Right ventricle myocardium inferior (tissue), 1 donor: ENCODE measurements at regions not wholly inside any gene's neighbourhood (a gene's known extent, or its start where the extent isn't known, plus 50 kb on each side); places are given as distances from the start of the nearest gene placed in this dataset.

Experiments used
- ATAC-seq: fragments of 200-7000 bp; cut with Tn5 transposase; one replicate; pipeline ENCODE4 v1.9.1; 2020; ENCODE audit warnings: mild to moderate bottlenecking, moderate library complexity
- DNase-seq: peaks from one replicate; pipeline ENCODE4 v3.0.0; 2021; ENCODE audit errors: missing footprints
- intact Hi-C: fragments of 100-400 bp; cut with DNase I; formaldehyde crosslinking; loops from one replicate; pipeline ENCODE4 v1.11.0; 2022
- donor health status: DM: no; HTN: yes; CAD: no; lungs with severe emphysema.

GRCh38 chr13:34863360-34864135 lies 78.5 kb upstream of the NBEA start:
- DNase-seq: no peak
- intact Hi-C loops: no loop called here
- ATAC-seq: no peak

GRCh38 chr13:34864671-34865070 lies 77.4 kb upstream of the NBEA start:
- intact Hi-C loops: no loop called here
- ATAC-seq: no peak

GRCh38 chr13:34867590-34867989 lies 74.5 kb upstream of the NBEA start:
- DNase-seq: no peak
- ATAC-seq: no peak
- intact Hi-C loops: no loop called here

More at GRCh38 chr13:34864671-34865070, 77.4 kb upstream of the NBEA start:
- no peak for DNase-seq

- intact Hi-C loops: no loop called here
- ATAC-seq: no peak
These were observed 73.3 kb upstream of the NBEA start for GRCh38 chr13:34868733-34869132.

GRCh38 chr13:34869696-34870095 lies 72.4 kb upstream of the NBEA start:
- no peak for ATAC-seq
- intact Hi-C loops: no loop called here
- DNase-seq: no peak

More at GRCh38 chr13:34868733-34869132, 73.3 kb upstream of the NBEA start:
- DNase-seq: no peak

GRCh38 chr13:34878329-34878728 lies 63.7 kb upstream of the NBEA start:
- intact Hi-C loops: no loop called here
- DNase-seq (no peak), ATAC-seq (no peak)

GRCh38 chr13:34879851-34880250 lies 62.2 kb upstream of the NBEA start:
- no peak for DNase-seq
- intact Hi-C loops: no loop called here
- no peak for ATAC-seq

GRCh38 chr13:34881494-34881893 lies 60.6 kb upstream of the NBEA start:
- ATAC-seq (no peak), DNase-seq (no peak)
- intact Hi-C loops: no loop called here

GRCh38 chr13:34883396-34883795 lies 58.7 kb upstream of the NBEA start:
- intact Hi-C loops: no loop called here
- no peak for DNase-seq
- ATAC-seq: no peak

- ATAC-seq (no peak), DNase-seq (no peak)
- intact Hi-C loops: no loop called here
These were observed 57.7 kb upstream of the NBEA start for GRCh38 chr13:34884366-34884765.

GRCh38 chr13:34886121-34886875 lies 55.8 kb upstream of the NBEA start:
- ATAC-seq (no peak), DNase-seq (no peak)
- intact Hi-C loops: no loop called here

GRCh38 chr13:34886987-34887386 lies 55.1 kb upstream of the NBEA start:
- DNase-seq: no peak
- ATAC-seq: no peak
- intact Hi-C loops: no loop called here
